ENCODE measurements at regions not wholly inside any gene's neighbourhood (a gene's known extent, or its start where the extent isn't known, plus 50 kb on each side); places are given as distances from the start of the nearest gene placed in this dataset.

GRCh38 chr1:30292451-30292850, 430.9 kb downstream of the MATN1 start:
- TF ChIP-seq, protein P1, sequence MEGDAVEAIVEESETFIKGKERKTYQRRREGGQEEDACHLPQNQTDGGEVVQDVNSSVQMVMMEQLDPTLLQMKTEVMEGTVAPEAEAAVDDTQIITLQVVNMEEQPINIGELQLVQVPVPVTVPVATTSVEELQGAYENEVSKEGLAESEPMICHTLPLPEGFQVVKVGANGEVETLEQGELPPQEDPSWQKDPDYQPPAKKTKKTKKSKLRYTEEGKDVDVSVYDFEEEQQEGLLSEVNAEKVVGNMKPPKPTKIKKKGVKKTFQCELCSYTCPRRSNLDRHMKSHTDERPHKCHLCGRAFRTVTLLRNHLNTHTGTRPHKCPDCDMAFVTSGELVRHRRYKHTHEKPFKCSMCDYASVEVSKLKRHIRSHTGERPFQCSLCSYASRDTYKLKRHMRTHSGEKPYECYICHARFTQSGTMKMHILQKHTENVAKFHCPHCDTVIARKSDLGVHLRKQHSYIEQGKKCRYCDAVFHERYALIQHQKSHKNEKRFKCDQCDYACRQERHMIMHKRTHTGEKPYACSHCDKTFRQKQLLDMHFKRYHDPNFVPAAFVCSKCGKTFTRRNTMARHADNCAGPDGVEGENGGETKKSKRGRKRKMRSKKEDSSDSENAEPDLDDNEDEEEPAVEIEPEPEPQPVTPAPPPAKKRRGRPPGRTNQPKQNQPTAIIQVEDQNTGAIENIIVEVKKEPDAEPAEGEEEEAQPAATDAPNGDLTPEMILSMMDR (IDR thresholded peaks at IDR 0.05; ENCODE audit: insufficient read depth, missing control alignments), result no peak
- FAIRE-seq (no peak), DNase-seq (ENCODE audit: insufficient read length, low spot score) (no peak)

GRCh38 chr1:30291526-30291925, 431.9 kb downstream of the MATN1 start:
- DNase-seq (ENCODE audit: insufficient read length, low spot score) (no peak), FAIRE-seq (no peak)
- TF ChIP-seq, protein P1 (IDR thresholded peaks at IDR 0.05; ENCODE audit: insufficient read depth, missing control alignments), result no peak

- TF ChIP-seq, protein P1 (IDR thresholded peaks at IDR 0.05; ENCODE audit: insufficient read depth, missing control alignments), result no peak
- DNase-seq (ENCODE audit: insufficient read length, low spot score) (no peak), FAIRE-seq (no peak)
These were observed 432.8 kb downstream of the MATN1 start for GRCh38 chr1:30290581-30290980.

DNA sequence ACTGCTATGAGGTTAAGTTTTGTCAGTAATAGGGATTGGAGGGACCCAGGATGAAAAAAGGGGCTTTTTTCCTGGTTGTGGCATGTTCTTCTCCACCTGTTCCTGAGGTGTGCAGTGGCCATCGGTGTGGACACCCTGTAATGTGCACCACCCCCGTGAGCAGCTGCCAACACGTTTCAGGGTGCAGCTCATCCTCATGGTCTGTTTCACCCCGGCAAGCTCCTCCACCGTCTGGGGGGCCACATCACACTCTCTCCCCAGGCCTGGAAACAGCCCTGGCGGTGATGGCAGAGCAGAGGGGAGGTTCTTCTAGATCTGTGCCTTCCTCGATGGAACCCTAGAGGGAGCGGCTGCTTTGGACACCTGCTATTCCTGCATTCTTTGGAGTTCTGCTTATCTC, 435.4 kb downstream of the MATN1 start:
- TF ChIP-seq, protein P1 (IDR thresholded peaks at IDR 0.05; ENCODE audit: insufficient read depth, missing control alignments), result no peak
- DNase-seq (ENCODE audit: insufficient read length, low spot score) (no peak), FAIRE-seq (no peak)

DNA sequence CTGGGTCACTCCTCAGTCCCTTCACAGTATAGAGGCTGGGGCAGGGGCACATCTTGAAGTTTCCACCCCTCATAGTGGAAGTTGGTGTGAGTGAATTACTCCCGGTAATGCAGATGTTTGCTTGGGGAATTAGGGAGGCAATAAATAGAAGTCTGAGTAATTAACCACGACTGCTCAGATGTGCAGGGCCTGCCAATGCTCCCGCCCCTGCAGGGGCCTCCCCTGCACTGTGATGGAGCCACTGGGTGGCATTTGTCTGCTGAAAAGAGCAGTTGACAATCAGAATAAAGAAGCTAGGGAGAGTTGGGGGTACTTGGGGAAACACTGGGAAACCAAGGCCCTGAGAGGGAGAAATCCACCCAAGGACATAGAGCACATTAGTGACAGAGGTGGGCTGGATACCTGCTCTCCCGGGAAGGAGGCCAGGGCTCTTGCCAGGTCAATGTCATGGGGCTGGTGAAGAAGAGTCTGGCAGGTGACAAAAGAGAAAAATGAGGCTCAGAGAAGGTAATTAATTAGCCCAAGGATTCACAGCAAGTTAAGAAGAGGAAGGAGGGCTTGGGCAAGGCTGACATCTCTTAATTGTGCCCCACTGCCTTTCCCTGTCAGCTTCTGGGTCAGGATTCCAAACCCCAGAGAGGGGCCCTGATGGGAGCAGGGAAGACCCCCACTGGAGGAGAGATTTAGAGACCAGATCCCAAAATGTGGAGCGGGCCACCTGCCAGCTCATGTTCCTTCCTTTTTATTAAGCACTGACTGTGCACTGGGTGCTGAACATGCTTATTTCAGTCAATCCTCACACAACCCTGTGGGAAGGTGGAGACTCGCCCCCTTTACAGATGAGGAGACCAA, 436.2 kb downstream of the MATN1 start:
- TF ChIP-seq, protein P1 (IDR thresholded peaks at IDR 0.05; ENCODE audit: insufficient read depth, missing control alignments), result no peak
- no peak for DNase-seq (ENCODE audit: insufficient read length, low spot score)
- no peak for FAIRE-seq

- no peak for FAIRE-seq
- DNase-seq (ENCODE audit: insufficient read length, low spot score), result no peak
- TF ChIP-seq, protein P1 (IDR thresholded peaks at IDR 0.05; ENCODE audit: insufficient read depth, missing control alignments), result no peak
These were observed 437.0 kb downstream of the MATN1 start for GRCh38 chr1:30286241-30286987.

Data from D721Med (cell line).